ENCODE measurements at regions not wholly inside any gene's neighbourhood (a gene's known extent, or its start where the extent isn't known, plus 50 kb on each side); places are given as distances from the start of the nearest gene placed in this dataset.

DNA sequence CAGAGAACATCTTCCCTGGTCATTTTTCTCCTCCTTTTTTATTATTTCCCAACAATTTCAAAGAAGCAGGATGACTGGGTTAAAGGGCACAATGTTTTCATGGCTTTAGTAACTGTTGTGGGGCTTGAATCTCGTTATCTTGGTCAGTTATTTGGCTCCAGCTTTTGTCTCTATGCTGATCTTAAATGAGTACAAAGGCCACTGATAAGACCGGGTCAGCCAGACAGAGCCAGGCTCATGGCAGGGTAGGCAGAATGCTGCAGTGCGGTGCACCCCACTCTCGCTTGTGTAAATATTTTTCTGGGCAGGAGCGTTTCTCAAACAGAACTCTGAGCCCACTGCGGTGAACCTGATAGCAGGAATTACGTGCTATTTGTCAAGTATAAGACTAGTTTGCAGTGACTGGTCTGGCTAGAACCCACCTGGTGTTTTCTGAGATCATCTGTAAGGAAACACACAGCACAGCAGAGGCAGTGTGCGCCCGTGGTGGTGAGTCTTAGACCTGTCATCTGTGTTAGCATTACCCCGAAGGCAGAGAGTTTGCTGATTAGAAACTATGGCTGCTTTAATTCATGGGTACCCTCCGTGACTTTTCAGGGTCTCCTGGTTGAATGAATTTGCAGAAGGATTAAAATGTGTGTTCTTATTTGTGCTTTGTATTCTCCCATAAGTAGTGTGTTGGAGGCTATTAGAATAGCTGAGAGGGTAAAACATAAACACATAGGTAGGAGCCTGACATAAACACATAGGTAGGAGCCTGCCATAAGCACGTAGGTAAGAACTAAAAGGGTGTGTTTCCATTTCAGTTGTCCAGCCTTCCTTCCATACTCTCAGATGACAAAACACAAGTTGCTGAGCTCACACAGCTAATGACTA, 158.6 kb upstream of the DMRT1 start:
- Histone ChIP-seq H4K20me1 (ENCODE audit: control insufficient read depth, insufficient read depth) (no peaks in the 10 kb centered on the region), H3K27me3 (replicated peaks in 1 of 2; ENCODE audit: control insufficient read depth in 2 of 2, insufficient read depth in 2 of 2, low read length in 1 of 2) (peaks cover 0 to 4% of the 10 kb centered on the region in 2 experiments; a peak in 2 of 4 replicates), H3K9ac (ENCODE audit: control insufficient read depth, insufficient read depth, low read length) (no peak overlapping the region), H2AFZ (ENCODE audit: control insufficient read depth, low read depth, low read length) (no peak overlapping the region), H3K36me3 (ENCODE audit: control insufficient read depth in 2 of 2, insufficient read depth in 2 of 2, low read length in 1 of 2) (no peaks in the 10 kb centered on the region), H3K27ac (ENCODE audit: control insufficient read depth, insufficient read depth) (no peak overlapping the region), H3K79me2 (ENCODE audit: control insufficient read depth, insufficient read depth, low read length) (no peaks in the 10 kb centered on the region), H3K4me3 (no peak overlapping the region), H3K4me2 (ENCODE audit: control insufficient read depth, insufficient read depth) (no peak overlapping the region), H3K4me1 (ENCODE audit: control insufficient read depth, insufficient read depth, low read length) (no peaks in the 10 kb centered on the region), H3K9me3 (replicated peaks; ENCODE audit: control insufficient read depth, insufficient read depth, low read length) (no peaks in the 10 kb centered on the region)
- intact Hi-C loops (cut with micrococcal nuclease; ENCODE audit: unreplicated experiment) (loop anchor here (10.0 kb wide), 1 partner anchor 952 kb away; no protein-coding TSS in a partner anchor), in situ Hi-C loops (cut with MboI) (no loop called here)
- ChIA-PET CTCF (interaction anchor here (0.8 kb wide), 1 partner anchor 198 kb away, joined by 3 read pairs; no protein-coding TSS in a partner anchor), RAD21 (ENCODE audit: unreplicated experiment) (no interaction called here), POLR2A (no interaction called here), SMC1A (ENCODE audit: uncharacterized antibody, unreplicated experiment) (interaction anchor here (1.1 kb wide), 1 partner anchor 51 kb away, joined by 3 read pairs; no protein-coding TSS in a partner anchor)
- DNase-seq (ENCODE audit: low read depth, low spot score) (no peak), FAIRE-seq (no peak), ATAC-seq (no peak)
- no TSS peak for BruUV-seq (replicated peaks)
- TF ChIP-seq TBL1XR1 (IDR thresholded peaks at IDR 0.05; ENCODE audit: low read depth, low read length) = no peak
- 21% methylated on average over 12 of the region's 12 CpGs for WGBS (ENCODE audit: insufficient coverage, insufficient replicate concordance, low lambda C conversion rate, missing lambda C conversion rate)

DNA sequence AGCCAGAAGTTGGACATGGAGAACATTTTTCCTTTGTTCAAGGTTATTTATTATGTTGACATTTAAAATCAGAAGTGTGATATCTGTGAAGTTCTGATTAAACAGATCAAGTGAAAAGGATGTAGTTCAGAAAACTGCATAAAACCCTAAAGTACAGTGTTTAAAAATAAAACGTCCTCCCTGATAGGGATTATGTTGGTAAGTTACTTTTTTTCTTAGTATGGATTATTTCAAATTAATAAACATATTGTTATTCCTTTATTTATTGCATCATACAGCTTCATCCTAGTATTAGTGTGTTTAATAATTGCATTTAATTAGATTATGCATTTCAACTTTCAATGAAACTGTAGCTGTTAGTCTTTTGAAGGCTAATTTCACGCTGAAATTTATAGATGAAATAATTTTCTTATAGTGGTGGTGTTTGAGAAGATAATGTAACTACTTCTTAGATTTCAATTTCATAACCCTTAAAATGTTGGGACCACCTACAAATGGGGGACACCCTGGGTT, 157.9 kb upstream of the DMRT1 start:
- SMC1A ChIA-PET (ENCODE audit: uncharacterized antibody, unreplicated experiment) = interaction anchor here (1.1 kb wide), 1 partner anchor 52 kb away, joined by 3 read pairs; no protein-coding TSS in a partner anchor
- ATAC-seq (no peak), DNase-seq (ENCODE audit: low read depth, low spot score) (no peak), FAIRE-seq (no peak)
- H3K27me3 ChIP-seq (replicated peaks in 1 of 2; ENCODE audit: control insufficient read depth in 2 of 2, insufficient read depth in 2 of 2, low read length in 1 of 2) = peaks cover 0 to 4% of the 10 kb centered on the region in 2 experiments; a peak in 2 of 4 replicates
- no peak overlapping the region for H3K4me3 ChIP-seq
- no peaks in the 10 kb centered on the region for H3K79me2 ChIP-seq (ENCODE audit: control insufficient read depth, insufficient read depth, low read length)
- H3K36me3 ChIP-seq (ENCODE audit: control insufficient read depth in 2 of 2, insufficient read depth in 2 of 2, low read length in 1 of 2) = no peaks in the 10 kb centered on the region
- TF ChIP-seq BACH1 (IDR thresholded peaks at IDR 0.05; ENCODE audit: borderline replicate concordance) (no peak), MEF2A (IDR thresholded peaks at IDR 0.05; ENCODE audit: insufficient read depth, low read depth, low read length) (no peak), WRNIP1 (IDR thresholded peaks at IDR 0.05; ENCODE audit: borderline replicate concordance, low read depth, low read length) (no peak), ZNF384 (IDR thresholded peaks at IDR 0.05; ENCODE audit: borderline replicate concordance, low read depth, low read length) (no peak), MYC (IDR thresholded peaks at IDR 0.05; ENCODE audit: insufficient read depth, insufficient read length, insufficient replicate concordance, low read length, severe bottlenecking) (no peak), ZZZ3 (IDR thresholded peaks at IDR 0.05; ENCODE audit: control insufficient read depth, insufficient read length, low read depth) (no peak), LARP7 (IDR thresholded peaks at IDR 0.05) (no peak), CBX5 (IDR thresholded peaks at IDR 0.05; ENCODE audit: low read depth) (no peak)
- TF ChIP-seq, protein P1, sequence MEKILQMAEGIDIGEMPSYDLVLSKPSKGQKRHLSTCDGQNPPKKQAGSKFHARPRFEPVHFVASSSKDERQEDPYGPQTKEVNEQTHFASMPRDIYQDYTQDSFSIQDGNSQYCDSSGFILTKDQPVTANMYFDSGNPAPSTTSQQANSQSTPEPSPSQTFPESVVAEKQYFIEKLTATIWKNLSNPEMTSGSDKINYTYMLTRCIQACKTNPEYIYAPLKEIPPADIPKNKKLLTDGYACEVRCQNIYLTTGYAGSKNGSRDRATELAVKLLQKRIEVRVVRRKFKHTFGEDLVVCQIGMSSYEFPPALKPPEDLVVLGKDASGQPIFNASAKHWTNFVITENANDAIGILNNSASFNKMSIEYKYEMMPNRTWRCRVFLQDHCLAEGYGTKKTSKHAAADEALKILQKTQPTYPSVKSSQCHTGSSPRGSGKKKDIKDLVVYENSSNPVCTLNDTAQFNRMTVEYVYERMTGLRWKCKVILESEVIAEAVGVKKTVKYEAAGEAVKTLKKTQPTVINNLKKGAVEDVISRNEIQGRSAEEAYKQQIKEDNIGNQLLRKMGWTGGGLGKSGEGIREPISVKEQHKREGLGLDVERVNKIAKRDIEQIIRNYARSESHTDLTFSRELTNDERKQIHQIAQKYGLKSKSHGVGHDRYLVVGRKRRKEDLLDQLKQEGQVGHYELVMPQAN (conservative IDR thresholded peaks at IDR 0.05) = no peak
- TF ChIP-seq, protein P2, sequence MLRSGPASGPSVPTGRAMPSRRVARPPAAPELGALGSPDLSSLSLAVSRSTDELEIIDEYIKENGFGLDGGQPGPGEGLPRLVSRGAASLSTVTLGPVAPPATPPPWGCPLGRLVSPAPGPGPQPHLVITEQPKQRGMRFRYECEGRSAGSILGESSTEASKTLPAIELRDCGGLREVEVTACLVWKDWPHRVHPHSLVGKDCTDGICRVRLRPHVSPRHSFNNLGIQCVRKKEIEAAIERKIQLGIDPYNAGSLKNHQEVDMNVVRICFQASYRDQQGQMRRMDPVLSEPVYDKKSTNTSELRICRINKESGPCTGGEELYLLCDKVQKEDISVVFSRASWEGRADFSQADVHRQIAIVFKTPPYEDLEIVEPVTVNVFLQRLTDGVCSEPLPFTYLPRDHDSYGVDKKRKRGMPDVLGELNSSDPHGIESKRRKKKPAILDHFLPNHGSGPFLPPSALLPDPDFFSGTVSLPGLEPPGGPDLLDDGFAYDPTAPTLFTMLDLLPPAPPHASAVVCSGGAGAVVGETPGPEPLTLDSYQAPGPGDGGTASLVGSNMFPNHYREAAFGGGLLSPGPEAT (IDR thresholded peaks at IDR 0.05; ENCODE audit: low read depth) = no peak
- H4K20me1 ChIP-seq (ENCODE audit: control insufficient read depth, insufficient read depth) = no peaks in the 10 kb centered on the region
- CTCF ChIA-PET = interaction anchor here (0.8 kb wide), 1 partner anchor 198 kb away, joined by 3 read pairs; no protein-coding TSS in a partner anchor
- no peaks in the 10 kb centered on the region for H3K4me1 ChIP-seq (ENCODE audit: control insufficient read depth, insufficient read depth, low read length)
- in situ Hi-C loops (cut with MboI) = no loop called here
- no peak overlapping the region for H2AFZ ChIP-seq (ENCODE audit: control insufficient read depth, low read depth, low read length)
- WGBS (ENCODE audit: insufficient coverage, insufficient replicate concordance, low lambda C conversion rate, missing lambda C conversion rate) = 0% methylated on average over 2 of the region's 2 CpGs
- intact Hi-C loops (cut with micrococcal nuclease; ENCODE audit: unreplicated experiment) = loop anchor here (10.0 kb wide), 1 partner anchor 951 kb away; no protein-coding TSS in a partner anchor
- BruUV-seq (replicated peaks) = no TSS peak
- no peak overlapping the region for H3K4me2 ChIP-seq (ENCODE audit: control insufficient read depth, insufficient read depth)
- H3K9me3 ChIP-seq (replicated peaks; ENCODE audit: control insufficient read depth, insufficient read depth, low read length) = no peaks in the 10 kb centered on the region
- no peak overlapping the region for H3K9ac ChIP-seq (ENCODE audit: control insufficient read depth, insufficient read depth, low read length)
- RAD21 ChIA-PET (ENCODE audit: unreplicated experiment) = no interaction called here
- POLR2A ChIA-PET = no interaction called here
- no peak overlapping the region for H3K27ac ChIP-seq (ENCODE audit: control insufficient read depth, insufficient read depth)

Measured in GM12878 (cell line).